Fibroblast of lung (primary cell): ENCODE measurements at regions not wholly inside any gene's neighbourhood (a gene's known extent, or its start where the extent isn't known, plus 50 kb on each side); places are given as distances from the start of the nearest gene placed in this dataset.

Experiments used
- DNase-seq, 2 donors: peaks; one replicate each; pipeline versions ENCODE4 v3.0.0 to v3.0.0-alpha.2; 2010; ENCODE audit warnings: low read depth in 2 of 2
- H2AFZ ChIP-seq: 2 replicates; pipeline ENCODE4 v1.5.1; 2012; ENCODE audit warnings: low read length, control low read depth, inconsistent platforms
- H3K27ac ChIP-seq: 2 replicates; pipeline ENCODE4 v1.5.1; 2011; ENCODE audit warnings: low read length, control low read depth; ENCODE audit not compliant: insufficient read depth
- H3K27me3 ChIP-seq: 2 replicates; pipeline ENCODE4 v1.5.1; 2011; ENCODE audit warnings: mild to moderate bottlenecking, low read length; ENCODE audit not compliant: control insufficient read depth, insufficient read depth
- H3K36me3 ChIP-seq: 2 replicates; pipeline ENCODE4 v1.5.1; 2011; ENCODE audit warnings: low read length; ENCODE audit not compliant: control insufficient read depth, insufficient read depth
- H3K4me1 ChIP-seq: 2 replicates; pipeline ENCODE4 v1.5.1; 2011; ENCODE audit warnings: low read length; ENCODE audit not compliant: control insufficient read depth, insufficient read depth; ENCODE audit errors: extremely low read depth
- H3K4me2 ChIP-seq: 2 replicates; pipeline ENCODE4 v1.5.1; 2011; ENCODE audit warnings: low read length, control low read depth; ENCODE audit not compliant: insufficient read depth; ENCODE audit errors: extremely low read depth
- H3K4me3 ChIP-seq, 4 experiments: fragments of 200-600 bp in 1 of 4; sonication (generic) in 1 of 4; replicated peaks in 1 of 4; 2 replicates each; pipeline ENCODE4 v1.5.1; 2011 to 2016; ENCODE audit warnings: low read length in 4 of 4, low read depth in 3 of 4, mild to moderate bottlenecking in 3 of 4, control low read depth in 2 of 4, inconsistent platforms in 1 of 4, mixed read lengths in 1 of 4; ENCODE audit not compliant: insufficient read depth in 1 of 4; ENCODE audit errors: control extremely low read depth in 1 of 4
- H3K79me2 ChIP-seq: 2 replicates; pipeline ENCODE4 v1.5.1; 2012; ENCODE audit warnings: mild to moderate bottlenecking, low read length, inconsistent platforms; ENCODE audit not compliant: control insufficient read depth, insufficient read depth
- H3K9ac ChIP-seq: 2 replicates; pipeline ENCODE4 v1.5.1; 2011; ENCODE audit warnings: mild to moderate bottlenecking, low read length, control low read depth; ENCODE audit not compliant: insufficient read depth
- H3K9me3 ChIP-seq: 2 replicates; pipeline ENCODE4 v1.5.1; 2012; ENCODE audit warnings: low read depth, low read length; ENCODE audit not compliant: control insufficient read depth, insufficient read depth
- H4K20me1 ChIP-seq: 2 replicates; pipeline ENCODE4 v1.5.1; 2011; ENCODE audit warnings: low read length; ENCODE audit not compliant: control insufficient read depth, insufficient read depth; ENCODE audit errors: extremely low read depth
- EZH2 ChIP-seq: IDR thresholded peaks from 2 replicates; pipeline ENCODE4 v1.5.1; 2012; ENCODE audit warnings: low read length, control low read depth, mild to moderate bottlenecking; ENCODE audit errors: missing control alignments
- TF ChIP-seq, protein P1 (sequence below), 2 donors: IDR thresholded peaks in 1 of 2; conservative IDR thresholded peaks in 1 of 2; 1 replicate in 1 of 2; 2 replicates in 1 of 2; pipeline ENCODE4 v1.5.1; 2011 to 2012; ENCODE audit warnings: low read length in 2 of 2, control low read depth in 1 of 2, inconsistent platforms in 1 of 2, low read depth in 1 of 2, mild to moderate bottlenecking in 1 of 2

DNA sequence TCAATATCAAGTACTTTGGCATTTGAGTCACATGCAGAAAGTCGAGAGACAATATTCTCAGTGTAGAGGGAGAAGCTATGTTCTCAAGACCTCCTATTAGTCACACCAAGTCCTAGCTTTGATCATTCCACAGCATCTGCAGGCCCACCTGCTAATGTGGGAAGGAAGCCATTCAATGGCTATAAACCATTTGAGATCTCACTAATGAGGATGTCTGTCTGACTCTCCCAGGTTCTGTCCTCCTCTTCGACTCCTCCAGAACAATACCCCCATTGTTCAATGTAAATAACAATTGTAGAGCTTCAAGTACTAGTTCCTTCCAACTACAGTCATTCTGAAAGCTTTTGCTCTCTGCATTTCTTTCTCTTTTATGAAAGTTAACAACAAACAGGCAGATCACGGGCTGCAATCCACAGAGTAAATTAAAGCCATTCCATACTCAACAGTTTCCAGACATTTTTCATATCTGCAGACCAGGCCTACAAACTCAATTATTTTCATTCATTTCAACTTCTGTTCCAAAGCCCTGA is 140.2 kb upstream of the EDNRA start:
- H3K79me2 ChIP-seq, result no peaks in the 10 kb centered on the region
- H3K27me3 ChIP-seq, result no peaks in the 10 kb centered on the region
- TF ChIP-seq, protein P1, sequence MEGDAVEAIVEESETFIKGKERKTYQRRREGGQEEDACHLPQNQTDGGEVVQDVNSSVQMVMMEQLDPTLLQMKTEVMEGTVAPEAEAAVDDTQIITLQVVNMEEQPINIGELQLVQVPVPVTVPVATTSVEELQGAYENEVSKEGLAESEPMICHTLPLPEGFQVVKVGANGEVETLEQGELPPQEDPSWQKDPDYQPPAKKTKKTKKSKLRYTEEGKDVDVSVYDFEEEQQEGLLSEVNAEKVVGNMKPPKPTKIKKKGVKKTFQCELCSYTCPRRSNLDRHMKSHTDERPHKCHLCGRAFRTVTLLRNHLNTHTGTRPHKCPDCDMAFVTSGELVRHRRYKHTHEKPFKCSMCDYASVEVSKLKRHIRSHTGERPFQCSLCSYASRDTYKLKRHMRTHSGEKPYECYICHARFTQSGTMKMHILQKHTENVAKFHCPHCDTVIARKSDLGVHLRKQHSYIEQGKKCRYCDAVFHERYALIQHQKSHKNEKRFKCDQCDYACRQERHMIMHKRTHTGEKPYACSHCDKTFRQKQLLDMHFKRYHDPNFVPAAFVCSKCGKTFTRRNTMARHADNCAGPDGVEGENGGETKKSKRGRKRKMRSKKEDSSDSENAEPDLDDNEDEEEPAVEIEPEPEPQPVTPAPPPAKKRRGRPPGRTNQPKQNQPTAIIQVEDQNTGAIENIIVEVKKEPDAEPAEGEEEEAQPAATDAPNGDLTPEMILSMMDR (conservative IDR thresholded peaks at IDR 0.05 in 1 of 2, IDR thresholded peaks at IDR 0.05 in 1 of 2; ENCODE audit: low read depth in 1 of 2, low read length in 2 of 2), result no peak
- no peak for TF ChIP-seq EZH2
- DNase-seq, result peak in 1 of 2 donors; percentile 81
- H3K27ac ChIP-seq, result no peak overlapping the region
- H2AFZ ChIP-seq, result no peak overlapping the region
- peaks cover 5% of the 10 kb centered on the region for H3K4me1 ChIP-seq
- no peaks in the 10 kb centered on the region for H4K20me1 ChIP-seq
- no peaks in the 10 kb centered on the region for H3K9me3 ChIP-seq
- H3K36me3 ChIP-seq, result no peaks in the 10 kb centered on the region
- no peak overlapping the region for H3K9ac ChIP-seq
- H3K4me2 ChIP-seq, result no peak overlapping the region
- H3K4me3 ChIP-seq, result no peak overlapping the region

DNA sequence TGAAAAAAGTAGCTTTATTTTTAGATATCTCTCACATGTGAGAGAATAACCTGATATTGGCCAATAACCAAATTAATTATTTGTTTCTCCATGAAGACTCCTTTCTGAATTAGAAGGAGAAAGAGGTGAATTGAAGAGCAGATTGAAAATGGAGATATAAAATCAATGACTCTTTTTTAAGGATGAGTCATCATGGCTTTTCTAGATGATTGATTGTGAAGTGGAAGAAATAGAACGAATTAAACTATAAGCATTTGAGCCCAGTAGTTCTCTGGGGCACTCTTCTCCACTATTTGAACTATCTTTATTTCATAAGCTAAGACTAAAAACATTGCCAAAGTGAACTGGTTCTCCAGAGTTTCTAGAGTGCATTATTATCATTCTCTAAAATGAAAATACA is 137.2 kb upstream of the EDNRA start:
- Histone ChIP-seq H3K4me1 (peaks cover 5% of the 10 kb centered on the region), H3K9ac (no peak overlapping the region), H3K4me3 (no peak overlapping the region), H3K79me2 (no peaks in the 10 kb centered on the region), H3K9me3 (no peaks in the 10 kb centered on the region), H4K20me1 (no peaks in the 10 kb centered on the region), H3K36me3 (no peaks in the 10 kb centered on the region), H3K27me3 (no peaks in the 10 kb centered on the region), H3K27ac (no peak overlapping the region), H3K4me2 (no peak overlapping the region), H2AFZ (no peak overlapping the region)
- peak in 1 of 2 donors; percentile 17 for DNase-seq
- TF ChIP-seq, protein P1 (conservative IDR thresholded peaks at IDR 0.05 in 1 of 2, IDR thresholded peaks at IDR 0.05 in 1 of 2; ENCODE audit: low read depth in 1 of 2, low read length in 2 of 2), result no peak
- TF ChIP-seq EZH2, result no peak

GRCh38 chr4:147345662-147346061 is 135.2 kb upstream of the EDNRA start:
- H3K4me3 ChIP-seq, result no peak overlapping the region
- no peaks in the 10 kb centered on the region for H3K9me3 ChIP-seq
- H3K27me3 ChIP-seq, result no peaks in the 10 kb centered on the region
- no peak overlapping the region for H3K4me2 ChIP-seq
- H3K79me2 ChIP-seq, result no peaks in the 10 kb centered on the region
- no peak overlapping the region for H3K9ac ChIP-seq
- no peaks in the 10 kb centered on the region for H4K20me1 ChIP-seq
- no peak for DNase-seq
- H3K4me1 ChIP-seq, result peaks cover under 1% of the 10 kb centered on the region
- H2AFZ ChIP-seq, result no peak overlapping the region
- H3K27ac ChIP-seq, result no peak overlapping the region
- TF ChIP-seq, protein P1 (conservative IDR thresholded peaks at IDR 0.05 in 1 of 2, IDR thresholded peaks at IDR 0.05 in 1 of 2; ENCODE audit: low read depth in 1 of 2, low read length in 2 of 2), result no peak
- TF ChIP-seq EZH2, result no peak
- H3K36me3 ChIP-seq, result no peaks in the 10 kb centered on the region
